GM12891 (cell line): ENCODE measurements at regions not wholly inside any gene's neighbourhood (a gene's known extent, or its start where the extent isn't known, plus 50 kb on each side); places are given as distances from the start of the nearest gene placed in this dataset.

Experiments
- POLR2A ChIP-seq: IDR thresholded peaks from 2 replicates; pipeline ENCODE4 v1.6.1; 2011; ENCODE audit warnings: low read depth, low read length, control low read depth
- POLR2AphosphoS5 ChIP-seq: IDR thresholded peaks from 2 replicates; pipeline ENCODE4 v1.6.1; 2011; ENCODE audit warnings: low read depth, low read length, control low read depth
- SPI1 ChIP-seq: IDR thresholded peaks from 2 replicates; pipeline ENCODE4 v1.6.1; 2011; ENCODE audit warnings: low read depth, low read length, control low read depth
- TAF1 ChIP-seq: IDR thresholded peaks from 2 replicates; pipeline ENCODE4 v1.6.1; 2011; ENCODE audit warnings: low read depth, low read length, control low read depth

GRCh38 chr9:79185866-79186265 lies 385.9 kb upstream of the TLE4 start:
- TF ChIP-seq POLR2AphosphoS5, result no peak
- TF ChIP-seq POLR2A, result no peak
- no peak for TF ChIP-seq TAF1
- no peak for TF ChIP-seq SPI1
